ENCODE measurements at regions not wholly inside any gene's neighbourhood (a gene's known extent, or its start where the extent isn't known, plus 50 kb on each side); places are given as distances from the start of the nearest gene placed in this dataset.

GRCh38 chr5:141772281-141772680, 90.3 kb upstream of the ARAP3 start:
- DNase-seq = no peak
- Histone ChIP-seq H3K4me1 (no peaks in the 10 kb centered on the region), H3K27me3 (no peaks in the 10 kb centered on the region), H3K4me3 (no peak overlapping the region), H3K9me3 (no peaks in the 10 kb centered on the region), H3K27ac (no peak overlapping the region), H3K36me3 (no peaks in the 10 kb centered on the region), H3K9ac (ENCODE audit: low read depth in 2 of 2, low read length in 2 of 2) (no peak overlapping the region)
- intact Hi-C loops (cut with DNase I) = no loop called here
- no peak for TF ChIP-seq CTCF (IDR thresholded peaks at IDR 0.05)

- no peak overlapping the region for H3K27ac ChIP-seq
- H3K27me3 ChIP-seq = no peaks in the 10 kb centered on the region
- H3K36me3 ChIP-seq = no peaks in the 10 kb centered on the region
- no peaks in the 10 kb centered on the region for H3K4me1 ChIP-seq
- no peak overlapping the region for H3K9ac ChIP-seq (ENCODE audit: low read depth in 2 of 2, low read length in 2 of 2)
- intact Hi-C loops (cut with DNase I) = no loop called here
- H3K9me3 ChIP-seq = no peaks in the 10 kb centered on the region
- TF ChIP-seq CTCF (IDR thresholded peaks at IDR 0.05) = no peak
- no peak overlapping the region for H3K4me3 ChIP-seq
- DNase-seq = no peak
These were observed 89.5 kb upstream of the ARAP3 start for GRCh38 chr5:141771562-141771961.

GRCh38 chr5:141771031-141771430, 89.0 kb upstream of the ARAP3 start:
- intact Hi-C loops (cut with DNase I) = no loop called here
- H3K4me1 ChIP-seq = no peaks in the 10 kb centered on the region
- H3K36me3 ChIP-seq = no peaks in the 10 kb centered on the region
- no peak for DNase-seq
- no peak overlapping the region for H3K4me3 ChIP-seq
- TF ChIP-seq CTCF (IDR thresholded peaks at IDR 0.05) = no peak
- no peak overlapping the region for H3K9ac ChIP-seq (ENCODE audit: low read depth in 2 of 2, low read length in 2 of 2)
- H3K9me3 ChIP-seq = no peaks in the 10 kb centered on the region
- no peaks in the 10 kb centered on the region for H3K27me3 ChIP-seq
- no peak overlapping the region for H3K27ac ChIP-seq

GRCh38 chr5:141769671-141770070, 87.6 kb upstream of the ARAP3 start:
- no peak overlapping the region for H3K4me3 ChIP-seq
- no peaks in the 10 kb centered on the region for H3K36me3 ChIP-seq
- H3K4me1 ChIP-seq = no peaks in the 10 kb centered on the region
- no peaks in the 10 kb centered on the region for H3K27me3 ChIP-seq
- DNase-seq = no peak
- TF ChIP-seq CTCF (IDR thresholded peaks at IDR 0.05) = no peak
- intact Hi-C loops (cut with DNase I) = no loop called here
- H3K27ac ChIP-seq = no peak overlapping the region
- no peaks in the 10 kb centered on the region for H3K9me3 ChIP-seq
- H3K9ac ChIP-seq (ENCODE audit: low read depth in 2 of 2, low read length in 2 of 2) = no peak overlapping the region

GRCh38 chr5:141767671-141768070, 85.6 kb upstream of the ARAP3 start:
- no peak for DNase-seq
- intact Hi-C loops (cut with DNase I) = no loop called here

More at GRCh38 chr5:141767671-141768070, 85.6 kb upstream of the ARAP3 start:
- Histone ChIP-seq H3K9ac (ENCODE audit: low read depth in 2 of 2, low read length in 2 of 2) (no peak overlapping the region), H3K27me3 (no peaks in the 10 kb centered on the region), H3K36me3 (no peaks in the 10 kb centered on the region), H3K4me3 (no peak overlapping the region), H3K4me1 (no peaks in the 10 kb centered on the region), H3K27ac (no peak overlapping the region), H3K9me3 (no peaks in the 10 kb centered on the region)
- TF ChIP-seq CTCF (IDR thresholded peaks at IDR 0.05) = no peak

All from colonic mucosa (tissue), 4 donors.